Chondrocyte (in vitro differentiated cells): ENCODE measurements at regions not wholly inside any gene's neighbourhood (a gene's known extent, or its start where the extent isn't known, plus 50 kb on each side); places are given as distances from the start of the nearest gene placed in this dataset.

Experiments
- DNase-seq: peaks from one replicate; pipeline ENCODE4 v3.0.0; 2021; ENCODE audit warnings: mixed read lengths, low spot score
- H3K27ac Mint-ChIP-seq: one replicate; pipeline ENCODE4 v1.8.0; 2021; ENCODE audit warnings: mild to moderate bottlenecking, moderate library complexity, mixed read lengths; ENCODE audit not compliant: unreplicated experiment
- H3K27me3 Mint-ChIP-seq: 2 replicates; pipeline ENCODE4 v1.8.0; 2021; ENCODE audit warnings: low read depth, mixed read lengths
- H3K36me3 Mint-ChIP-seq: 2 replicates; pipeline ENCODE4 v1.8.0; 2021; ENCODE audit warnings: low read depth, mixed read lengths
- H3K4me1 Mint-ChIP-seq: 2 replicates; pipeline ENCODE4 v1.8.0; 2021; ENCODE audit warnings: low read depth, mild to moderate bottlenecking, mixed read lengths
- H3K4me3 Mint-ChIP-seq: one replicate; pipeline ENCODE4 v1.8.0; 2021; ENCODE audit warnings: mild to moderate bottlenecking, moderate library complexity, mixed read lengths; ENCODE audit not compliant: unreplicated experiment
- H3K9me3 Mint-ChIP-seq: 2 replicates; pipeline ENCODE4 v1.8.0; 2021; ENCODE audit warnings: low read depth, mixed read lengths
- CTCF ChIP-seq: fragments of 200-600 bp; sonication (generic); IDR thresholded peaks from 2 replicates; pipeline ENCODE4 v1.5.0; 2021; ENCODE audit warnings: antibody characterized with exemption, mild to moderate bottlenecking, moderate library complexity

DNA sequence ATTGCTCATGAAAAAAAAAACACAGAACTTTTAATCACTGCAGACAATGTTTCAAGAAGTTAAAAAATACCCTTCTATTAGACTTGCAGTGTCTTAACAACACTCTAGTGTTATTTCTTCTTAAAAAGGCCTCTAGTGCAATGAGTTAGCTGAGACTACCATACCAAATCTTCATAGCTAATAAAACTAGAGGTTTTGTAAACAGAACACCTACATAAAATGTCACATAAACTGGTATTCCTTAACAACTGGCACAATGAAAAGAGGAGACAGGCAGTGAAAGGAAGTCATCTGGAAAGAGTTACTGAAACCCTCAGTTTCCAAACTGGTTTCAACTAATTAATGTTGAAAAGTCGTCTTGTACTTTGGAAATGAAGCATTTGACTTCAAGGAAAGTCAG, 394.2 kb upstream of the PMFBP1 start:
- Mint-ChIP-seq H3K36me3 (no peaks in the 10 kb centered on the region), H3K27me3 (no peaks in the 10 kb centered on the region), H3K9me3 (peaks cover 3% of the 10 kb centered on the region), H3K4me3 (no peak overlapping the region), H3K4me1 (peaks cover 3% of the 10 kb centered on the region), H3K27ac (no peak overlapping the region)
- no peak for DNase-seq
- no peak for TF ChIP-seq CTCF

DNA sequence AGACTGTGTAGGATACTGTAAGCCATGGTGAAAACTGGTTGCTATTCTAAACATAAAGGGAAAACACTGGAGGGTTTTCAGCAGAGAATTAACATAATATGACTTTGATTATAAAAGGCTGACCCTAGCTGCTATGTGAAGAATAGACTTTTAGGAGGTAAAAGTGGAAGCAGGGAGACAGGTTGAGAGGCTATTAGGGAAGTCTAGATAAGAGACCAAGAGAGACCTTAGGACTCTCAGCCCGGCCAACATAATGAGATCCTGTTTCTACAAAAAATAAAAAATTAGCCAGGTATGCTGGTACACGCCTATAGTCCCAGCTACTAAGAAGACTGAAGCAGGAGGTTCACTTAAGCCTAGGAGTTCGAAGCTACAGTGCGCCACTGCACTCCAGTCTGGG, 393.2 kb upstream of the PMFBP1 start:
- H3K27ac Mint-ChIP-seq = no peak overlapping the region
- DNase-seq = no peak
- peaks cover 10% of the 10 kb centered on the region for H3K4me1 Mint-ChIP-seq
- no peak overlapping the region for H3K4me3 Mint-ChIP-seq
- H3K9me3 Mint-ChIP-seq = peaks cover 3% of the 10 kb centered on the region
- no peaks in the 10 kb centered on the region for H3K27me3 Mint-ChIP-seq
- no peak for TF ChIP-seq CTCF
- H3K36me3 Mint-ChIP-seq = no peaks in the 10 kb centered on the region

- peaks cover 10% of the 10 kb centered on the region for H3K4me1 Mint-ChIP-seq
- no peaks in the 10 kb centered on the region for H3K9me3 Mint-ChIP-seq
- H3K27me3 Mint-ChIP-seq = no peaks in the 10 kb centered on the region
- no peak for TF ChIP-seq CTCF
- no peak overlapping the region for H3K4me3 Mint-ChIP-seq
- DNase-seq = no peak
- no peaks in the 10 kb centered on the region for H3K36me3 Mint-ChIP-seq
- H3K27ac Mint-ChIP-seq = no peak overlapping the region
Measured at GRCh38 chr16:72560617-72561016, 388.7 kb upstream of the PMFBP1 start.

GRCh38 chr16:72558501-72558900, 386.5 kb upstream of the PMFBP1 start:
- no peak for TF ChIP-seq CTCF
- Mint-ChIP-seq H3K27ac (no peak overlapping the region), H3K36me3 (no peaks in the 10 kb centered on the region), H3K4me1 (peaks cover 7% of the 10 kb centered on the region), H3K9me3 (no peaks in the 10 kb centered on the region), H3K27me3 (no peaks in the 10 kb centered on the region), H3K4me3 (no peak overlapping the region)
- no peak for DNase-seq

- Mint-ChIP-seq H3K27me3 (no peaks in the 10 kb centered on the region), H3K4me3 (no peak overlapping the region), H3K36me3 (peaks cover 2% of the 10 kb centered on the region), H3K9me3 (peaks cover 7% of the 10 kb centered on the region), H3K27ac (no peak overlapping the region), H3K4me1 (peaks cover 7% of the 10 kb centered on the region)
- no peak for TF ChIP-seq CTCF
- DNase-seq = no peak
Measured at GRCh38 chr16:72554935-72555334, 383.0 kb upstream of the PMFBP1 start.
